IMR-90 (cell line): ENCODE measurements at regions not wholly inside any gene's neighbourhood (a gene's known extent, or its start where the extent isn't known, plus 50 kb on each side); places are given as distances from the start of the nearest gene placed in this dataset.

Experiments
- FOS ChIP-seq: fragments of 150-350 bp; IDR thresholded peaks from 2 replicates; pipeline ENCODE4 v1.6.1; 2016; ENCODE audit warnings: low read depth, low read length
- MXI1 ChIP-seq: IDR thresholded peaks from 2 replicates; pipeline ENCODE4 v1.6.1; 2012; ENCODE audit warnings: low read depth, mild to moderate bottlenecking, low read length, moderate library complexity, borderline replicate concordance
- POLR2A ChIP-seq: IDR thresholded peaks from 2 replicates; pipeline ENCODE4 v1.6.1; 2012; ENCODE audit warnings: mild to moderate bottlenecking, low read depth, low read length
- TF ChIP-seq, protein P1 (sequence below): conservative IDR thresholded peaks from 2 replicates; pipeline ENCODE4 v1.5.1; 2012; ENCODE audit warnings: mild to moderate bottlenecking, low read depth, low read length, improper control_type of control experiment

DNA sequence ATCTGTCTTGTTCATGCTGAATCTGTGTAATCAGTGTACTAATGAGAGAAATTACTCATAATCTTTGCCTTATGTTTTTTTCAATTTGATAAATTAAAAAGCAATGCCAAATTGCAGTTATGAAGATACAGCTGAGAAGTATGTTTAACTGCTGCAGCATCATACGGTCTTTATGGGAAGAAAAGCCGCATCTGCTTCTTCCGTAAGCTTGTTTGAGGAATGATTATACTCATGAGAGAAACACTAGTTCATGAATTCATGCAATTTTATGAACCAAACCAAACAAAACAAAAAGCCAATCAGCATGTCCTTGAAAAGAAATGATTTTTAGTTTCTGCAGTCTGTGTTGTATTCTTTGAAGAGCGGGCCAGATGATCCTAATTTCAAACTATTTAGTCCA lies 275.9 kb upstream of the ARHGEF26 start:
- TF ChIP-seq, protein P1, sequence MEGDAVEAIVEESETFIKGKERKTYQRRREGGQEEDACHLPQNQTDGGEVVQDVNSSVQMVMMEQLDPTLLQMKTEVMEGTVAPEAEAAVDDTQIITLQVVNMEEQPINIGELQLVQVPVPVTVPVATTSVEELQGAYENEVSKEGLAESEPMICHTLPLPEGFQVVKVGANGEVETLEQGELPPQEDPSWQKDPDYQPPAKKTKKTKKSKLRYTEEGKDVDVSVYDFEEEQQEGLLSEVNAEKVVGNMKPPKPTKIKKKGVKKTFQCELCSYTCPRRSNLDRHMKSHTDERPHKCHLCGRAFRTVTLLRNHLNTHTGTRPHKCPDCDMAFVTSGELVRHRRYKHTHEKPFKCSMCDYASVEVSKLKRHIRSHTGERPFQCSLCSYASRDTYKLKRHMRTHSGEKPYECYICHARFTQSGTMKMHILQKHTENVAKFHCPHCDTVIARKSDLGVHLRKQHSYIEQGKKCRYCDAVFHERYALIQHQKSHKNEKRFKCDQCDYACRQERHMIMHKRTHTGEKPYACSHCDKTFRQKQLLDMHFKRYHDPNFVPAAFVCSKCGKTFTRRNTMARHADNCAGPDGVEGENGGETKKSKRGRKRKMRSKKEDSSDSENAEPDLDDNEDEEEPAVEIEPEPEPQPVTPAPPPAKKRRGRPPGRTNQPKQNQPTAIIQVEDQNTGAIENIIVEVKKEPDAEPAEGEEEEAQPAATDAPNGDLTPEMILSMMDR = no peak
- no peak for TF ChIP-seq POLR2A
- TF ChIP-seq FOS = no peak
- TF ChIP-seq MXI1 = no peak
